Fibroblast of the conjunctiva (primary cell): ENCODE measurements at regions not wholly inside any gene's neighbourhood (a gene's known extent, or its start where the extent isn't known, plus 50 kb on each side); places are given as distances from the start of the nearest gene placed in this dataset.

Source experiments
- DNase-seq: peaks from one replicate; pipeline ENCODE4 v3.0.0-alpha.2; 2010; ENCODE audit warnings: low read depth

GRCh38 chr19:29263305-29264135 lies 50.6 kb upstream of the UQCRFS1 start:
- DNase-seq: peak; percentile 8

- DNase-seq: no peak
Observed at GRCh38 chr19:29264897-29265296, 51.9 kb upstream of the UQCRFS1 start.

GRCh38 chr19:29265436-29265835 lies 52.5 kb upstream of the UQCRFS1 start:
- DNase-seq: no peak

- no peak for DNase-seq
Observed at GRCh38 chr19:29266001-29266400, 53.0 kb upstream of the UQCRFS1 start.

GRCh38 chr19:29266603-29267002 lies 53.7 kb upstream of the UQCRFS1 start:
- no peak for DNase-seq

GRCh38 chr19:29267701-29268100 lies 54.8 kb upstream of the UQCRFS1 start:
- no peak for DNase-seq

- DNase-seq: no peak
Observed at GRCh38 chr19:29268103-29268502, 55.2 kb upstream of the UQCRFS1 start.

- no peak for DNase-seq
Observed at GRCh38 chr19:29268721-29269393, 55.9 kb upstream of the UQCRFS1 start.

GRCh38 chr19:29269641-29270040 lies 56.7 kb upstream of the UQCRFS1 start:
- DNase-seq: no peak

GRCh38 chr19:29271341-29271740 lies 58.4 kb upstream of the UQCRFS1 start:
- no peak for DNase-seq

GRCh38 chr19:29271911-29272310 lies 59.0 kb upstream of the UQCRFS1 start:
- DNase-seq: no peak

GRCh38 chr19:29273000-29273640 lies 60.2 kb upstream of the UQCRFS1 start:
- no peak for DNase-seq

GRCh38 chr19:29275266-29275665 lies 62.3 kb upstream of the UQCRFS1 start:
- DNase-seq: no peak

- DNase-seq: no peak
Observed at GRCh38 chr19:29277102-29277501, 64.2 kb upstream of the UQCRFS1 start.

GRCh38 chr19:29278716-29279115 lies 65.8 kb upstream of the UQCRFS1 start:
- no peak for DNase-seq

GRCh38 chr19:29283366-29283765 lies 70.4 kb upstream of the UQCRFS1 start:
- DNase-seq: no peak

- no peak for DNase-seq
Observed at GRCh38 chr19:29285187-29285687, 72.3 kb upstream of the UQCRFS1 start.

- DNase-seq: no peak
Observed at GRCh38 chr19:29285878-29286277, 72.9 kb upstream of the UQCRFS1 start.

GRCh38 chr19:29287061-29287460 lies 74.1 kb upstream of the UQCRFS1 start:
- no peak for DNase-seq

- no peak for DNase-seq
Observed at GRCh38 chr19:29288256-29288655, 75.3 kb upstream of the UQCRFS1 start.

GRCh38 chr19:29289020-29289419 lies 76.1 kb upstream of the UQCRFS1 start:
- no peak for DNase-seq

- no peak for DNase-seq
Observed at GRCh38 chr19:29290853-29291252, 77.9 kb upstream of the UQCRFS1 start.

GRCh38 chr19:29292153-29292552 lies 79.2 kb upstream of the UQCRFS1 start:
- DNase-seq: no peak
